GM12865 (cell line): ENCODE measurements at regions not wholly inside any gene's neighbourhood (a gene's known extent, or its start where the extent isn't known, plus 50 kb on each side); places are given as distances from the start of the nearest gene placed in this dataset.

Experiments used
- DNase-seq: peaks from one replicate; pipeline ENCODE4 v3.0.0; 2010; ENCODE audit warnings: low read depth
- H3K4me3 ChIP-seq: 2 replicates; pipeline ENCODE4 v1.5.1; 2011; ENCODE audit warnings: mild to moderate bottlenecking, low read depth, low read length, control low read depth
- CTCF ChIP-seq: IDR thresholded peaks from 2 replicates; pipeline ENCODE4 v1.5.1; 2011; ENCODE audit warnings: low read length, control low read depth, low read depth, inconsistent platforms; ENCODE audit not compliant: insufficient read depth; ENCODE audit errors: missing control alignments

- no peak for DNase-seq
- TF ChIP-seq CTCF, result no peak
- H3K4me3 ChIP-seq, result no peak overlapping the region
Measured at GRCh38 chr20:57959018-57959417, 249.2 kb upstream of the PMEPA1 start.

- TF ChIP-seq CTCF, result no peak
- no peak for DNase-seq
- no peak overlapping the region for H3K4me3 ChIP-seq
Measured at GRCh38 chr20:57958050-57958420, 248.2 kb upstream of the PMEPA1 start.

GRCh38 chr20:57957411-57958049 lies 247.7 kb upstream of the PMEPA1 start:
- DNase-seq, result no peak
- no peak for TF ChIP-seq CTCF
- H3K4me3 ChIP-seq, result no peak overlapping the region

- no peak for TF ChIP-seq CTCF
- DNase-seq, result no peak
- no peak overlapping the region for H3K4me3 ChIP-seq
Measured at GRCh38 chr20:57953638-57954037, 243.8 kb upstream of the PMEPA1 start.

- no peak for DNase-seq
- no peak for TF ChIP-seq CTCF
- no peak overlapping the region for H3K4me3 ChIP-seq
Measured at GRCh38 chr20:57952136-57952535, 242.3 kb upstream of the PMEPA1 start.

- H3K4me3 ChIP-seq, result no peak overlapping the region
- no peak for DNase-seq
- no peak for TF ChIP-seq CTCF
Measured at GRCh38 chr20:57951549-57951948, 241.7 kb upstream of the PMEPA1 start.
